Fibroblast of peridontal ligament (primary cell): ENCODE measurements at regions not wholly inside any gene's neighbourhood (a gene's known extent, or its start where the extent isn't known, plus 50 kb on each side); places are given as distances from the start of the nearest gene placed in this dataset.

ENCODE experiments used
- DNase-seq: peaks from one replicate; pipeline ENCODE4 v3.0.0-alpha.2; 2010; ENCODE audit errors: extremely low read depth

GRCh38 chr15:35596285-35596684, 50.3 kb upstream of the DPH6 start:
- peak; percentile 67 for DNase-seq

- DNase-seq, result no peak
Observed at GRCh38 chr15:35602836-35603235, 56.9 kb upstream of the DPH6 start.

- DNase-seq, result peak; percentile 89
Observed at GRCh38 chr15:35603301-35603700, 57.3 kb upstream of the DPH6 start.

- no peak for DNase-seq
Observed at GRCh38 chr15:35603856-35604255, 57.9 kb upstream of the DPH6 start.

GRCh38 chr15:35605764-35606449, 59.9 kb upstream of the DPH6 start:
- no peak for DNase-seq

- DNase-seq, result no peak
Observed at GRCh38 chr15:35606450-35606779, 60.5 kb upstream of the DPH6 start.

GRCh38 chr15:35616498-35617271, 70.7 kb upstream of the DPH6 start:
- DNase-seq, result peak; percentile 59

GRCh38 chr15:35618260-35619188, 72.6 kb upstream of the DPH6 start:
- peak; percentile 71 for DNase-seq

GRCh38 chr15:35622641-35623340, 76.8 kb upstream of the DPH6 start:
- DNase-seq, result no peak

GRCh38 chr15:35624881-35625280, 78.9 kb upstream of the DPH6 start:
- peak; percentile 99 for DNase-seq

GRCh38 chr15:35626571-35627318, 80.8 kb upstream of the DPH6 start:
- DNase-seq, result peak; percentile 86

GRCh38 chr15:35627696-35628095, 81.7 kb upstream of the DPH6 start:
- DNase-seq, result no peak

- DNase-seq, result no peak
Observed at GRCh38 chr15:35629766-35630165, 83.8 kb upstream of the DPH6 start.

GRCh38 chr15:35630532-35630931, 84.6 kb upstream of the DPH6 start:
- DNase-seq, result no peak

- no peak for DNase-seq
Observed at GRCh38 chr15:35630985-35631384, 85.0 kb upstream of the DPH6 start.

- no peak for DNase-seq
Observed at GRCh38 chr15:35633677-35634076, 87.7 kb upstream of the DPH6 start.

- no peak for DNase-seq
Observed at GRCh38 chr15:35646790-35647189, 100.8 kb upstream of the DPH6 start.

- no peak for DNase-seq
Observed at GRCh38 chr15:35647303-35647702, 101.3 kb upstream of the DPH6 start.

- no peak for DNase-seq
Observed at GRCh38 chr15:35648941-35649340, 103.0 kb upstream of the DPH6 start.

- DNase-seq, result no peak
Observed at GRCh38 chr15:35649575-35649974, 103.6 kb upstream of the DPH6 start.

- DNase-seq, result no peak
Observed at GRCh38 chr15:35654332-35654731, 108.4 kb upstream of the DPH6 start.
